ENCODE measurements at regions not wholly inside any gene's neighbourhood (a gene's known extent, or its start where the extent isn't known, plus 50 kb on each side); places are given as distances from the start of the nearest gene placed in this dataset.

DNA sequence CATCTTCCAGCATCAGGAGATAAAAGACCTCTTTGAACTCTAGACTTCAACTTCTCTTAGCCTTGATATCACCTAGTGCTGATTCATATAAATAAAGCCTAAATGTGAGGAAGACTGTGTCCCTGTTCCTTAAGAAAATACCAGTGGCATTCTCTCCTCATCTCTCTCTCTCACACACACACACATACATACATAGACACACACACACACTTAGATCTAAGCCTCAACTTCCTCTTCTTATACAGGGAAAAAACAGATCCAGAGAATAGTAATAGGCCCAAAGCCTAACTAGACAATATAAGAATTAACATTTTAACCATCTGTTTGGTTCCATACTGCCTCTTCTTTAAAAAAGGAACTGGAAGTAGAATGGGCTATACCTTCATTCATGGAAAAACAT is 195.3 kb upstream of the NR4A3 start:
- H3F3A ChIP-seq (replicated peaks; ENCODE audit: insufficient read depth), result no peaks in the 10 kb centered on the region
- H3K9me3 ChIP-seq, result no peaks in the 10 kb centered on the region
- no peak overlapping the region for H3K27ac ChIP-seq (ENCODE audit: low read depth in 2 of 2, low read length in 1 of 2)
- no peaks in the 10 kb centered on the region for H3K27me3 ChIP-seq (ENCODE audit: insufficient read depth)
- H3K9ac ChIP-seq, result no peak overlapping the region
- H4K20me1 ChIP-seq (ENCODE audit: insufficient read depth), result no peaks in the 10 kb centered on the region
- no peaks in the 10 kb centered on the region for H3K79me2 ChIP-seq (ENCODE audit: insufficient read depth)
- CTCF ChIA-PET, result no interaction called here
- H3K4me1 ChIP-seq (ENCODE audit: control insufficient read depth in 1 of 2, insufficient read depth in 2 of 2, low read depth in 1 of 2, low read length in 1 of 2), result no peaks in the 10 kb centered on the region; a peak in 1 of 4 replicates
- TF ChIP-seq ELF1 (IDR thresholded peaks at IDR 0.05) (no peak), CHD2 (IDR thresholded peaks at IDR 0.05; ENCODE audit: low read length, partially characterized antibody) (no peak), GABPA (IDR thresholded peaks at IDR 0.05; ENCODE audit: low read depth) (no peak), RAD21 (IDR thresholded peaks at IDR 0.05; ENCODE audit: low read length) (no peak), FOSL2 (IDR thresholded peaks at IDR 0.05; ENCODE audit: borderline replicate concordance, low read depth) (no peak), RFX5 (IDR thresholded peaks at IDR 0.05; ENCODE audit: low read length) (no peak), YY1 (IDR thresholded peaks at IDR 0.05; ENCODE audit: low read depth) (no peak)
- no peak overlapping the region for H2AFZ ChIP-seq (ENCODE audit: low read depth)
- H3K4me2 ChIP-seq, result no peak overlapping the region
- H3K4me3 ChIP-seq (ENCODE audit: low read depth in 2 of 2, low read length in 1 of 2), result no peak overlapping the region
- H3K36me3 ChIP-seq (replicated peaks in 1 of 2; ENCODE audit: control insufficient read depth in 1 of 2, insufficient read depth in 2 of 2, low read length in 1 of 2), result no peaks in the 10 kb centered on the region
- H3K9me2 ChIP-seq, result no peaks in the 10 kb centered on the region
- POLR2A ChIA-PET, result no interaction called here
- no peak for DNase-seq

DNA sequence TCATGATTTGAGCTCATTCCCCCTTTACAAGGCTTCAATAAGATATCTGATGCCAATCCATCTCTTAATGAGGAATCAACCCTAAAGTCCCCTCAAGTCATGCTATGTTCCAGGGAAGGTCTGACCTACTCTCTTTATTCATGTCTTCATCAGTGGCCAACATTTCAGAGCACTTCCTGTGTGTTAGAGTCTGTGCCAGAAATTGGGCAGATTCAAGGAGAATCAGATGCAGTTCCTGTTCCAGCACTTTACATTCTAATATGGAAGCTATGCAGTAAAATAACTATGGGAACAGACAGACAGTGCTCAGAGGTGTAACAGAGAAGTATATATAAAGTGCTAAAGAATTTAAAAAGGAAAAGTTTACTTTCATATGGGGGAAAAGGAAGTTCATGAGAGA is 193.4 kb upstream of the NR4A3 start:
- no peaks in the 10 kb centered on the region for H3F3A ChIP-seq (replicated peaks; ENCODE audit: insufficient read depth)
- ChIA-PET CTCF (no interaction called here), POLR2A (no interaction called here)
- H3K27me3 ChIP-seq (ENCODE audit: insufficient read depth), result no peaks in the 10 kb centered on the region
- H3K27ac ChIP-seq (ENCODE audit: low read depth in 2 of 2, low read length in 1 of 2), result no peak overlapping the region
- no peaks in the 10 kb centered on the region for H3K79me2 ChIP-seq (ENCODE audit: insufficient read depth)
- DNase-seq, result no peak
- no peaks in the 10 kb centered on the region for H3K36me3 ChIP-seq (replicated peaks in 1 of 2; ENCODE audit: control insufficient read depth in 1 of 2, insufficient read depth in 2 of 2, low read length in 1 of 2)
- no peak overlapping the region for H3K9ac ChIP-seq
- no peak overlapping the region for H3K4me2 ChIP-seq
- no peaks in the 10 kb centered on the region for H3K4me1 ChIP-seq (ENCODE audit: control insufficient read depth in 1 of 2, insufficient read depth in 2 of 2, low read depth in 1 of 2, low read length in 1 of 2)
- no peak overlapping the region for H3K4me3 ChIP-seq (ENCODE audit: low read depth in 2 of 2, low read length in 1 of 2)
- H4K20me1 ChIP-seq (ENCODE audit: insufficient read depth), result no peaks in the 10 kb centered on the region
- TF ChIP-seq NFIC (IDR thresholded peaks at IDR 0.05; ENCODE audit: borderline replicate concordance), result no peak
- TF ChIP-seq, protein P1, sequence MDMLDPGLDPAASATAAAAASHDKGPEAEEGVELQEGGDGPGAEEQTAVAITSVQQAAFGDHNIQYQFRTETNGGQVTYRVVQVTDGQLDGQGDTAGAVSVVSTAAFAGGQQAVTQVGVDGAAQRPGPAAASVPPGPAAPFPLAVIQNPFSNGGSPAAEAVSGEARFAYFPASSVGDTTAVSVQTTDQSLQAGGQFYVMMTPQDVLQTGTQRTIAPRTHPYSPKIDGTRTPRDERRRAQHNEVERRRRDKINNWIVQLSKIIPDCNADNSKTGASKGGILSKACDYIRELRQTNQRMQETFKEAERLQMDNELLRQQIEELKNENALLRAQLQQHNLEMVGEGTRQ (IDR thresholded peaks at IDR 0.05; ENCODE audit: borderline replicate concordance, low read depth, low read length), result no peak
- TF ChIP-seq GATA2 (CRISPR knock-in tag; IDR thresholded peaks at IDR 0.05), result no peak
- no peaks in the 10 kb centered on the region for H3K9me2 ChIP-seq
- no peaks in the 10 kb centered on the region; the same call in 1 of the 2 replicates for H3K9me3 ChIP-seq
- H2AFZ ChIP-seq (ENCODE audit: low read depth), result no peak overlapping the region

DNA sequence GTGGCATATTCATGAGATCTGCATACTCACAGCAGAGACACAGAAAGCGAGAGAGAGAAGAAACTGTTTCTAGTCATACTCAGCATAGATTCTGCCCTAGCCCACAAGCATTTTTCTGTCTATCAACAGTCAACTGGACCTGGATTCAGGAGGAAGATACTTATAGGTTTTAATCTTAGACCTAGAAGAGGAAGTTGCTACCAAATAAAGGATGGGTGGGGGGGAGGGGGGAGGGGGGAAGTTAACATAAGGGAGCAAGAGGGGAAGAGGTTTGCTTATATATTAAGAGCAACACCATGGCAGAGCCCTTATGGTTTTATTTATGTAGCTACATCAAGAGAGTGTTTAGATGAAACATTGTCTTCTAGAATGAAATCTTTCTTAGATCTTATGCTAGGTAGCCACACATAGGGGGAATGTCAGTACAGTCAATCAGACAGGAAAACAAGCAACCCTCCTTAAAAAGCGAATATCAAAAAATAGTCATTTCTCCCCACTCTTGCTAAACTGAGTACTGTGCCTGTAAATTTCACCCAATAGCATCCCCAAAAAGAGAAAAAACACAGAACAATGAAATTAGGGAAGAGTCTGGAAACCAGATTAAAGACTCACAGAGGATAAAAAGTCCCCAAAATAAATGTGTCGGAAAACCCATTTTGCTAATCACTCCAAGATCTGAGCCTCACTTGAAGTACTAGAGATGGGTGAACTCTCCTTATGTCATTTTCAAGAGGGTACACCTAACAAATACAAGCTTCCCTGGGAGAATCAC is 192.7 kb upstream of the NR4A3 start:
- Histone ChIP-seq H3F3A (replicated peaks; ENCODE audit: insufficient read depth) (no peaks in the 10 kb centered on the region), H3K9me2 (no peaks in the 10 kb centered on the region), H3K79me2 (ENCODE audit: insufficient read depth) (no peaks in the 10 kb centered on the region), H3K36me3 (replicated peaks in 1 of 2; ENCODE audit: control insufficient read depth in 1 of 2, insufficient read depth in 2 of 2, low read length in 1 of 2) (no peaks in the 10 kb centered on the region), H4K20me1 (ENCODE audit: insufficient read depth) (no peaks in the 10 kb centered on the region), H3K4me3 (ENCODE audit: low read depth in 2 of 2, low read length in 1 of 2) (no peak overlapping the region), H3K27me3 (ENCODE audit: insufficient read depth) (no peaks in the 10 kb centered on the region), H3K4me1 (ENCODE audit: control insufficient read depth in 1 of 2, insufficient read depth in 2 of 2, low read depth in 1 of 2, low read length in 1 of 2) (no peaks in the 10 kb centered on the region), H3K9me3 (no peaks in the 10 kb centered on the region; the same call in 1 of the 2 replicates), H3K27ac (ENCODE audit: low read depth in 2 of 2, low read length in 1 of 2) (no peak overlapping the region), H3K4me2 (no peak overlapping the region), H3K9ac (no peak overlapping the region), H2AFZ (ENCODE audit: low read depth) (no peak overlapping the region)
- WGBS (ENCODE audit: low lambda C conversion rate), result 81% methylated on average over 3 of the region's 3 CpGs
- DNase-seq, result no peak
- ChIA-PET POLR2A (no interaction called here), CTCF (no interaction called here)
- TF ChIP-seq GATA2 (CRISPR knock-in tag; IDR thresholded peaks at IDR 0.05), result no peak
- no peak for TF ChIP-seq RFX5 (IDR thresholded peaks at IDR 0.05; ENCODE audit: low read length)
- TF ChIP-seq SMC3 (IDR thresholded peaks at IDR 0.05; ENCODE audit: low read depth, low read length), result no peak
- no peak for TF ChIP-seq NFIC (IDR thresholded peaks at IDR 0.05; ENCODE audit: borderline replicate concordance)
- TF ChIP-seq, protein P2, sequence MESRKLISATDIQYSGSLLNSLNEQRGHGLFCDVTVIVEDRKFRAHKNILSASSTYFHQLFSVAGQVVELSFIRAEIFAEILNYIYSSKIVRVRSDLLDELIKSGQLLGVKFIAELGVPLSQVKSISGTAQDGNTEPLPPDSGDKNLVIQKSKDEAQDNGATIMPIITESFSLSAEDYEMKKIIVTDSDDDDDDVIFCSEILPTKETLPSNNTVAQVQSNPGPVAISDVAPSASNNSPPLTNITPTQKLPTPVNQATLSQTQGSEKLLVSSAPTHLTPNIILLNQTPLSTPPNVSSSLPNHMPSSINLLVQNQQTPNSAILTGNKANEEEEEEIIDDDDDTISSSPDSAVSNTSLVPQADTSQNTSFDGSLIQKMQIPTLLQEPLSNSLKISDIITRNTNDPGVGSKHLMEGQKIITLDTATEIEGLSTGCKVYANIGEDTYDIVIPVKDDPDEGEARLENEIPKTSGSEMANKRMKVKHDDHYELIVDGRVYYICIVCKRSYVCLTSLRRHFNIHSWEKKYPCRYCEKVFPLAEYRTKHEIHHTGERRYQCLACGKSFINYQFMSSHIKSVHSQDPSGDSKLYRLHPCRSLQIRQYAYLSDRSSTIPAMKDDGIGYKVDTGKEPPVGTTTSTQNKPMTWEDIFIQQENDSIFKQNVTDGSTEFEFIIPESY (IDR thresholded peaks at IDR 0.05; ENCODE audit: borderline replicate concordance, low read depth), result no peak
- TF ChIP-seq NRF1 (IDR thresholded peaks at IDR 0.05; ENCODE audit: low read depth, low read length), result no peak
- TF ChIP-seq TEAD4 (IDR thresholded peaks at IDR 0.05; ENCODE audit: borderline replicate concordance, insufficient read depth), result no peak
- TF ChIP-seq RXRA (IDR thresholded peaks at IDR 0.05; ENCODE audit: borderline replicate concordance, low read depth), result no peak
- TF ChIP-seq, protein P3, sequence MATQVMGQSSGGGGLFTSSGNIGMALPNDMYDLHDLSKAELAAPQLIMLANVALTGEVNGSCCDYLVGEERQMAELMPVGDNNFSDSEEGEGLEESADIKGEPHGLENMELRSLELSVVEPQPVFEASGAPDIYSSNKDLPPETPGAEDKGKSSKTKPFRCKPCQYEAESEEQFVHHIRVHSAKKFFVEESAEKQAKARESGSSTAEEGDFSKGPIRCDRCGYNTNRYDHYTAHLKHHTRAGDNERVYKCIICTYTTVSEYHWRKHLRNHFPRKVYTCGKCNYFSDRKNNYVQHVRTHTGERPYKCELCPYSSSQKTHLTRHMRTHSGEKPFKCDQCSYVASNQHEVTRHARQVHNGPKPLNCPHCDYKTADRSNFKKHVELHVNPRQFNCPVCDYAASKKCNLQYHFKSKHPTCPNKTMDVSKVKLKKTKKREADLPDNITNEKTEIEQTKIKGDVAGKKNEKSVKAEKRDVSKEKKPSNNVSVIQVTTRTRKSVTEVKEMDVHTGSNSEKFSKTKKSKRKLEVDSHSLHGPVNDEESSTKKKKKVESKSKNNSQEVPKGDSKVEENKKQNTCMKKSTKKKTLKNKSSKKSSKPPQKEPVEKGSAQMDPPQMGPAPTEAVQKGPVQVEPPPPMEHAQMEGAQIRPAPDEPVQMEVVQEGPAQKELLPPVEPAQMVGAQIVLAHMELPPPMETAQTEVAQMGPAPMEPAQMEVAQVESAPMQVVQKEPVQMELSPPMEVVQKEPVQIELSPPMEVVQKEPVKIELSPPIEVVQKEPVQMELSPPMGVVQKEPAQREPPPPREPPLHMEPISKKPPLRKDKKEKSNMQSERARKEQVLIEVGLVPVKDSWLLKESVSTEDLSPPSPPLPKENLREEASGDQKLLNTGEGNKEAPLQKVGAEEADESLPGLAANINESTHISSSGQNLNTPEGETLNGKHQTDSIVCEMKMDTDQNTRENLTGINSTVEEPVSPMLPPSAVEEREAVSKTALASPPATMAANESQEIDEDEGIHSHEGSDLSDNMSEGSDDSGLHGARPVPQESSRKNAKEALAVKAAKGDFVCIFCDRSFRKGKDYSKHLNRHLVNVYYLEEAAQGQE (IDR thresholded peaks at IDR 0.05; ENCODE audit: low read depth, low read length), result no peak
- no peak for TF ChIP-seq ELF1 (IDR thresholded peaks at IDR 0.05)
